HFFc6 (cell line): ENCODE measurements at regions not wholly inside any gene's neighbourhood (a gene's known extent, or its start where the extent isn't known, plus 50 kb on each side); places are given as distances from the start of the nearest gene placed in this dataset.

Experiments
- DNase-seq: peaks from one replicate; pipeline ENCODE4 v3.0.0-alpha.2; 2018
- H3K27ac Mint-ChIP-seq: 2 replicates; pipeline ENCODE4 v1.8.0; 2020; ENCODE audit warnings: mild to moderate bottlenecking, mixed read lengths
- H3K27me3 Mint-ChIP-seq: 2 replicates; pipeline ENCODE4 v1.8.0; 2021; ENCODE audit warnings: mild to moderate bottlenecking, moderate library complexity, mixed read lengths; ENCODE audit not compliant: insufficient read depth
- H3K36me3 Mint-ChIP-seq: 2 replicates; pipeline ENCODE4 v1.8.0; 2021; ENCODE audit warnings: low read depth, mixed read lengths
- H3K4me1 Mint-ChIP-seq: 2 replicates; pipeline ENCODE4 v1.8.0; 2020; ENCODE audit warnings: low read depth, mixed read lengths
- H3K4me3 Mint-ChIP-seq: 2 replicates; pipeline ENCODE4 v1.8.0; 2020; ENCODE audit warnings: mild to moderate bottlenecking, moderate library complexity, mixed read lengths
- H3K9me3 Mint-ChIP-seq: 2 replicates; pipeline ENCODE4 v1.8.0; 2020; ENCODE audit warnings: mild to moderate bottlenecking, mixed read lengths
- CTCF ChIP-seq: fragments of 200-600 bp; sonication (generic); IDR thresholded peaks from 2 replicates; pipeline ENCODE4 v1.5.0; 2021; ENCODE audit warnings: antibody characterized with exemption, mild to moderate bottlenecking

- H3K4me1 Mint-ChIP-seq = no peaks in the 10 kb centered on the region
- DNase-seq = no peak
- no peaks in the 10 kb centered on the region for H3K36me3 Mint-ChIP-seq
- no peak for TF ChIP-seq CTCF
- H3K9me3 Mint-ChIP-seq = peaks cover 50% of the 10 kb centered on the region
- H3K4me3 Mint-ChIP-seq = no peak overlapping the region
- H3K27me3 Mint-ChIP-seq = no peaks in the 10 kb centered on the region
- H3K27ac Mint-ChIP-seq = no peak overlapping the region
These were observed 333.3 kb upstream of the SYNCRIP start for GRCh38 chr6:85975957-85976356.

- Mint-ChIP-seq H3K4me3 (no peak overlapping the region), H3K9me3 (peaks cover 32% of the 10 kb centered on the region), H3K4me1 (no peaks in the 10 kb centered on the region), H3K27ac (no peak overlapping the region), H3K36me3 (no peaks in the 10 kb centered on the region), H3K27me3 (no peaks in the 10 kb centered on the region)
- no peak for DNase-seq
- no peak for TF ChIP-seq CTCF
These were observed 328.6 kb upstream of the SYNCRIP start for GRCh38 chr6:85971238-85971637.

- no peak for DNase-seq
- no peak overlapping the region for H3K27ac Mint-ChIP-seq
- no peak for TF ChIP-seq CTCF
- no peaks in the 10 kb centered on the region for H3K27me3 Mint-ChIP-seq
- H3K4me1 Mint-ChIP-seq = no peaks in the 10 kb centered on the region
- no peaks in the 10 kb centered on the region for H3K36me3 Mint-ChIP-seq
- no peak overlapping the region for H3K4me3 Mint-ChIP-seq
- peaks cover 33% of the 10 kb centered on the region for H3K9me3 Mint-ChIP-seq
These were observed 324.1 kb upstream of the SYNCRIP start for GRCh38 chr6:85966828-85967227.

GRCh38 chr6:85961746-85962145 is 319.1 kb upstream of the SYNCRIP start:
- Mint-ChIP-seq H3K4me1 (no peaks in the 10 kb centered on the region), H3K9me3 (peaks cover 30% of the 10 kb centered on the region), H3K4me3 (no peak overlapping the region), H3K27ac (no peak overlapping the region), H3K36me3 (no peaks in the 10 kb centered on the region), H3K27me3 (no peaks in the 10 kb centered on the region)
- no peak for DNase-seq
- no peak for TF ChIP-seq CTCF

- no peak for TF ChIP-seq CTCF
- DNase-seq = no peak
- H3K27me3 Mint-ChIP-seq = no peaks in the 10 kb centered on the region
These were observed 318.4 kb upstream of the SYNCRIP start for GRCh38 chr6:85961125-85961524.

GRCh38 chr6:85948481-85948880 is 305.8 kb upstream of the SYNCRIP start:
- no peak overlapping the region for H3K4me3 Mint-ChIP-seq
- no peaks in the 10 kb centered on the region for H3K36me3 Mint-ChIP-seq
- H3K4me1 Mint-ChIP-seq = no peaks in the 10 kb centered on the region
- DNase-seq = no peak
- no peaks in the 10 kb centered on the region; the same call in 1 of the 2 replicates for H3K27me3 Mint-ChIP-seq
- peaks cover 30% of the 10 kb centered on the region; the same call in 1 of the 2 replicates for H3K9me3 Mint-ChIP-seq
- no peak for TF ChIP-seq CTCF
- no peak overlapping the region for H3K27ac Mint-ChIP-seq

More at GRCh38 chr6:85961125-85961524, 318.4 kb upstream of the SYNCRIP start:
- H3K4me3 Mint-ChIP-seq = no peak overlapping the region
- no peaks in the 10 kb centered on the region for H3K4me1 Mint-ChIP-seq
- H3K36me3 Mint-ChIP-seq = no peaks in the 10 kb centered on the region
- no peak overlapping the region for H3K27ac Mint-ChIP-seq
- H3K9me3 Mint-ChIP-seq = peaks cover 30% of the 10 kb centered on the region
